Nephron progenitor cell (in vitro differentiated cells): ENCODE measurements at regions not wholly inside any gene's neighbourhood (a gene's known extent, or its start where the extent isn't known, plus 50 kb on each side); places are given as distances from the start of the nearest gene placed in this dataset.
"Not testable (repeated sequence)": the region's sequence is repeated elsewhere in the genome, so short reads cannot be mapped to it uniquely, and the experiment has no call there.

ENCODE experiments used
- DNase-seq: peaks from one replicate; pipeline ENCODE4 v3.0.0; 2021
- H3K27ac Mint-ChIP-seq: 2 replicates; pipeline ENCODE4 v1.8.0; 2021; ENCODE audit warnings: mild to moderate bottlenecking, moderate library complexity, mixed read lengths
- H3K27me3 Mint-ChIP-seq: 2 replicates; pipeline ENCODE4 v1.8.0; 2021; ENCODE audit warnings: mild to moderate bottlenecking, low read depth, mixed read lengths; ENCODE audit not compliant: poor library complexity
- H3K36me3 Mint-ChIP-seq: 2 replicates; pipeline ENCODE4 v1.8.0; 2021; ENCODE audit warnings: low read depth, mixed read lengths
- H3K4me1 Mint-ChIP-seq: 2 replicates; pipeline ENCODE4 v1.8.0; 2021; ENCODE audit warnings: mixed read lengths
- H3K4me3 Mint-ChIP-seq: 2 replicates; pipeline ENCODE4 v1.8.0; 2021; ENCODE audit warnings: mild to moderate bottlenecking, moderate library complexity, mixed read lengths
- H3K9me3 Mint-ChIP-seq: 2 replicates; pipeline ENCODE4 v1.8.0; 2021; ENCODE audit warnings: mild to moderate bottlenecking, moderate library complexity, mixed read lengths
- TF ChIP-seq, protein P1 (sequence below): fragments of 200-600 bp; sonication (generic); IDR thresholded peaks from 2 replicates; pipeline ENCODE4 v1.5.0; 2021; ENCODE audit warnings: antibody characterized with exemption

DNA sequence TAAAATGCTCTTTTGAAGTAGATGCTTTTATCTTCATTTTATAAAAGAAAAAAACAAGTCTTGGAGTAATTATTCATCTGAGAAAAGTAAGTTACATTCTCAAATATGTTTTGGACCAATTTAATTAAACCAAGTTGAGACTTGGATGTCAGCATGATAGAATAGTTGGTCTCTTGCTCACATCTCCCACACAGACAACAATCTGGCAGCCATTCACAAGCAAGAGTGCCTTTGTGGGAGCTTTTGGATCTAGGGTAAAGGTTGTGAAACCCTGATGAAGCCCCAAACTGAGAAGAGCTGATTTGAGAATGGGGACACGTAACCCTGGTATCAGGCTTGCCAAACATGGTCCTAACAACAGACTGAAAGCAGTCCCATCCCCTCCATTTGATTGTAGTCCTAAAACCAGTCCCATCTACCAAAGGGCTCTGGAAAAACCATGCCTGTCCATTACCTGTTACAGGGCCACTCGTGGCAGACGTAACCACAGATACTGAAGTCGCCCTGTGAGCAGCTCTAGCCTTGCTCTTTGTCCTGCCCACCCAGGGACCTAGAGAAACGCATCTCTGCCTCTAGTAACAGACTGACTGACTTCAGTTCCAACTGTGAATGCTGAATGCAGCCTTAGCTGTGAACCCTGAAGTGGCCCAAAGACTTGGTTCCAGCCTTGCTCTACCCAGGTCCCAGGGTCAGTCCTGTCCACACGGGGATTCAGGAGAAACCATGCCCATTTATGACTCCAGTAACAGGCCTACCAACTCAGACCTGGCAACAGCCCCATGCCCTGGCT is 145.5 kb upstream of the SYNPR start:
- peaks cover 8% of the 10 kb centered on the region for H3K9me3 Mint-ChIP-seq
- H3K4me3 Mint-ChIP-seq = no peak overlapping the region
- H3K27ac Mint-ChIP-seq = no peak overlapping the region
- H3K4me1 Mint-ChIP-seq = peaks cover 7% of the 10 kb centered on the region
- peaks cover 4% of the 10 kb centered on the region for H3K27me3 Mint-ChIP-seq
- DNase-seq = no peak
- peaks cover 7% of the 10 kb centered on the region for H3K36me3 Mint-ChIP-seq
- TF ChIP-seq, protein P1, sequence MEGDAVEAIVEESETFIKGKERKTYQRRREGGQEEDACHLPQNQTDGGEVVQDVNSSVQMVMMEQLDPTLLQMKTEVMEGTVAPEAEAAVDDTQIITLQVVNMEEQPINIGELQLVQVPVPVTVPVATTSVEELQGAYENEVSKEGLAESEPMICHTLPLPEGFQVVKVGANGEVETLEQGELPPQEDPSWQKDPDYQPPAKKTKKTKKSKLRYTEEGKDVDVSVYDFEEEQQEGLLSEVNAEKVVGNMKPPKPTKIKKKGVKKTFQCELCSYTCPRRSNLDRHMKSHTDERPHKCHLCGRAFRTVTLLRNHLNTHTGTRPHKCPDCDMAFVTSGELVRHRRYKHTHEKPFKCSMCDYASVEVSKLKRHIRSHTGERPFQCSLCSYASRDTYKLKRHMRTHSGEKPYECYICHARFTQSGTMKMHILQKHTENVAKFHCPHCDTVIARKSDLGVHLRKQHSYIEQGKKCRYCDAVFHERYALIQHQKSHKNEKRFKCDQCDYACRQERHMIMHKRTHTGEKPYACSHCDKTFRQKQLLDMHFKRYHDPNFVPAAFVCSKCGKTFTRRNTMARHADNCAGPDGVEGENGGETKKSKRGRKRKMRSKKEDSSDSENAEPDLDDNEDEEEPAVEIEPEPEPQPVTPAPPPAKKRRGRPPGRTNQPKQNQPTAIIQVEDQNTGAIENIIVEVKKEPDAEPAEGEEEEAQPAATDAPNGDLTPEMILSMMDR = no peak

DNA sequence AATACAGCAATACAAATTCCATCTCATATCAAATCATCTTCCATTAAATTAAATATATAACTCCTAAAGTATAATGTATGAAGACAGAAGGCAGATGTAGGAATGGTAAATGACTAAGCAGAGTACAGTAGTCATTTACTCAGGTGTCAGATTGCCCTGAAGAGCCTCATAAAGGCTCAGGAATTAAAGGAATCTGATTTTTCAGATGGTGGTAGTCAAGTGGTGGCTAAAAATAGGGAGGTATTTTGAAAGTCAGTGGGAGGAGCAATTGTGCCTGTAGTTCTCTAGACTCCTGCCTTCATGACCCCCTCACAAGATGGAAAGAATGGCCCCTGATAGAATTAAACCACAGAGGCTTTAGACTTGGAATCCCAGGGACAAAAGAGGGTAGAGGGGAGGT is 142.7 kb upstream of the SYNPR start:
- Mint-ChIP-seq H3K27ac (no peak overlapping the region), H3K4me3 (no peak overlapping the region), H3K27me3 (peaks cover 4% of the 10 kb centered on the region), H3K36me3 (peaks cover 7% of the 10 kb centered on the region), H3K4me1 (peaks cover 7% of the 10 kb centered on the region), H3K9me3 (peaks cover 12% of the 10 kb centered on the region)
- TF ChIP-seq, protein P1 = no peak
- DNase-seq = no peak

DNA sequence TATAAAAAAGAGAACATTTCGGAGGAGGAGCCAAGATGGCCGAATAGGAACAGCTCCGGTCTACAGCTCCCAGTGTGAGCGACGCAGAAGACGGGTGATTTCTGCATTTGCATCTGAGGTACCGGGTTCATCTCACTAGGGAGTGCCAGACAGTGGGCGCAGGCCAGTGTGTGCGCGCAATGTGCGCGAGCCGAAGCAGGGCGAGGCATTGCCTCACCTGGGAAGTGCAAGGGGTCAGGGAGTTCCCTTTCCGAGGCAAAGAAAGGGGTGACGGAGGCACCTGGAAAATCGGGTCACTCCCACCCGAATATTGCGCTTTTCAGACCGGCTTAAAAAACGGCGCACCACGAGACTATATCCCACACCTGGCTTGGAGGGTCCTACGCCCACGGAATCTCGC is 141.9 kb upstream of the SYNPR start:
- not testable (repeated sequence) for H3K27ac Mint-ChIP-seq, H3K27me3 Mint-ChIP-seq, DNase-seq, H3K4me3 Mint-ChIP-seq, H3K4me1 Mint-ChIP-seq, H3K36me3 Mint-ChIP-seq
- peaks cover 12% of the 10 kb centered on the region for H3K9me3 Mint-ChIP-seq

DNA sequence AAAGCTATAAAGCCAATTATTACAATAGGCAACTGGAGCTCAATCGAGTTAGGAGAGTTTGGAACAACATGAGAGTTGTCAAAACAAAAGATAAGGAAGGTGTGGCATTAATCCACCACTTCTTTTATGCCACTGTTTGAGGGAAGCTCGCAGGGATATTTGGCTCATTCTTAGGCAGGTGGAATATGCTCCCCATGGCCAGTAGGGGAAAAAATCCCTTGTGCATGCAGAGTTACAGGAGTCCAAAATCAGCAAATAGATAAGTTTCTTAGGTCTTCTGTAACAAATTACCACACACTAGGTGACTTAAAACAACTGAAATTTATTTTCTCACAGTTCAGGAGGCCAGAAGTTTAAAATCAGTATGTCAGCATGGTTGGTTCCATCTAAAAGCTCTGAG is 135.4 kb upstream of the SYNPR start:
- Mint-ChIP-seq H3K27ac (no peak overlapping the region), H3K4me3 (no peak overlapping the region), H3K27me3 (peaks cover 6% of the 10 kb centered on the region), H3K36me3 (no peaks in the 10 kb centered on the region), H3K4me1 (no peaks in the 10 kb centered on the region), H3K9me3 (peaks cover 9% of the 10 kb centered on the region)
- DNase-seq = no peak
- TF ChIP-seq, protein P1 = no peak

DNA sequence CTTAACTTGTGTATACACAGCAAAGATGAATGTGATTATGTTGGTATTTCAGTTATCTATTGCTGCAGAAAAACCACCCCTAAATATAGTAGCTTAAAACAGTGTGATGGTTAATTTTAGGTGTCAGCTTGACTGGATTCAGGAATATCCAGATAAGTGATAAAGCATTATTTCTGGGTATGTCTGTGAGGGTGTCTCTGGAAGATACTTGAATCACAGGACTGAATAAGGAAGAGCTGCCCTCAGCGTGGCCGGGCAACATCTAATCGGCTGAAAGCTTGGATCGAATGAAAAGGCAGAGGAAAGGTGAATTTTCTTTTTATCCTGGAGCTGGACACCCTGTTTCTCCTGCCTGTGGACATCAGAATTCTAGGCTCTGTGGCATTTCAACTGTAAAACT is 132.0 kb upstream of the SYNPR start:
- no peak for DNase-seq
- Mint-ChIP-seq H3K4me1 (no peaks in the 10 kb centered on the region), H3K36me3 (no peaks in the 10 kb centered on the region), H3K27ac (no peak overlapping the region), H3K27me3 (peaks cover 6% of the 10 kb centered on the region), H3K4me3 (no peak overlapping the region), H3K9me3 (peaks cover 5% of the 10 kb centered on the region)
- TF ChIP-seq, protein P1 = no peak

DNA sequence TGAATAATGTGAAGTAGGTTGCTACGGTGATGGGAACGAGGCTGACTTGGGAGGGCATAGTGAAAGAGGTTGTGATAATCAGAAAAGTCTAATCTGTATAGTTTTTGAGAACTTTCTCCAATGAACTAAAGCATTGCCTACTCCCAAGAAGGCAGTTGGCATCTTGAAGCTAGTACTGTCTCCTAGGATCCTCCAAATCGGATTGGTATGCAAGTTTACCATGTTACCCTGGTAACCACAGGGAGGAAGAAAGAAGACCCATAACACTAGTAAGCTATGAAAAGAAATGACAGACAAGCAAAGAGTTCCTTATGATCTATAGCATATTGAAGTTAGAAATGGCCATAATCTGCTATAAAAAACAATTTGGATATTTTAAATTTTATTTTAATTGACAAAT is 127.2 kb upstream of the SYNPR start:
- TF ChIP-seq, protein P1 = no peak
- H3K27me3 Mint-ChIP-seq = peaks cover under 1% of the 10 kb centered on the region
- no peak overlapping the region for H3K27ac Mint-ChIP-seq
- no peak for DNase-seq
- no peaks in the 10 kb centered on the region for H3K9me3 Mint-ChIP-seq
- no peaks in the 10 kb centered on the region for H3K4me1 Mint-ChIP-seq
- no peak overlapping the region for H3K4me3 Mint-ChIP-seq
- no peaks in the 10 kb centered on the region for H3K36me3 Mint-ChIP-seq
